ENCODE measurements at regions not wholly inside any gene's neighbourhood (a gene's known extent, or its start where the extent isn't known, plus 50 kb on each side); places are given as distances from the start of the nearest gene placed in this dataset.

DNA sequence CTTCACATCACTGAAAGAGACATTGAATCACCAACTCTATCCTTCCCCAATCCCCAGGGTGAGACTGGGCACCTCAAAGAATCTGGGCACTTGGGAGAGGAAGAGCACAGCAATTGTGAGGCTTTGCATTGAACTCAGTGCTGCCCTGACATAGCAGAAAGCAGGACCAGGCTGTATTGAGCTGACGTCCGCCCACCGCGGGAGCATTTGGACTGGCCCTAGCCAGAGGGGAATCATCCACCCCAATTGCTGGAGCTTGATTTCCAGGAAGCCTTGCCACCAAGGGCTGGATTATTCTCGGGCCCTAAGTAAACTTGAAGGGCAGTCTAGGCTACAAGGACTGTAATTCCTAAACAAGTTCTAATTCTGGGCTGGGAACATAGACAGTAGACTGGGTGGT, 416.3 kb upstream of the PHF14 start:
- TF ChIP-seq, protein P1, sequence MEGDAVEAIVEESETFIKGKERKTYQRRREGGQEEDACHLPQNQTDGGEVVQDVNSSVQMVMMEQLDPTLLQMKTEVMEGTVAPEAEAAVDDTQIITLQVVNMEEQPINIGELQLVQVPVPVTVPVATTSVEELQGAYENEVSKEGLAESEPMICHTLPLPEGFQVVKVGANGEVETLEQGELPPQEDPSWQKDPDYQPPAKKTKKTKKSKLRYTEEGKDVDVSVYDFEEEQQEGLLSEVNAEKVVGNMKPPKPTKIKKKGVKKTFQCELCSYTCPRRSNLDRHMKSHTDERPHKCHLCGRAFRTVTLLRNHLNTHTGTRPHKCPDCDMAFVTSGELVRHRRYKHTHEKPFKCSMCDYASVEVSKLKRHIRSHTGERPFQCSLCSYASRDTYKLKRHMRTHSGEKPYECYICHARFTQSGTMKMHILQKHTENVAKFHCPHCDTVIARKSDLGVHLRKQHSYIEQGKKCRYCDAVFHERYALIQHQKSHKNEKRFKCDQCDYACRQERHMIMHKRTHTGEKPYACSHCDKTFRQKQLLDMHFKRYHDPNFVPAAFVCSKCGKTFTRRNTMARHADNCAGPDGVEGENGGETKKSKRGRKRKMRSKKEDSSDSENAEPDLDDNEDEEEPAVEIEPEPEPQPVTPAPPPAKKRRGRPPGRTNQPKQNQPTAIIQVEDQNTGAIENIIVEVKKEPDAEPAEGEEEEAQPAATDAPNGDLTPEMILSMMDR (conservative IDR thresholded peaks at IDR 0.05), result no peak
- no peak for TF ChIP-seq EZH2 (IDR thresholded peaks at IDR 0.05; ENCODE audit: low read depth)
- Histone ChIP-seq H3K9me3 (ENCODE audit: insufficient read depth, low read depth) (no peaks in the 10 kb centered on the region), H3K9me2 (ENCODE audit: insufficient read depth) (no peaks in the 10 kb centered on the region), H3F3A (ENCODE audit: insufficient read depth, low read depth) (no peaks in the 10 kb centered on the region), H3K27me3 (ENCODE audit: insufficient read depth, low read depth) (0 out of 2 replicates have a peak, but pooled peaks cover 5% of the 10 kb centered on the region), H4K20me1 (ENCODE audit: insufficient read depth) (no peaks in the 10 kb centered on the region), H3K4me1 (replicated peaks; ENCODE audit: insufficient read depth) (no peaks in the 10 kb centered on the region), H3K79me2 (ENCODE audit: low read depth) (no peaks in the 10 kb centered on the region), H3K4me2 (no peak overlapping the region), H2AFZ (no peak overlapping the region), H3K36me3 (ENCODE audit: low read depth) (no peaks in the 10 kb centered on the region), H3K4me3 (no peak overlapping the region), H3K27ac (no peak overlapping the region)
- intact Hi-C loops (cut with micrococcal nuclease; ENCODE audit: unreplicated experiment), result no loop called here
- ChIA-PET CTCF (no interaction called here), POLR2A (ENCODE audit: unreplicated experiment) (no interaction called here)
- DNase-seq, result no peak
- BruUV-seq (replicated peaks), result no TSS peak

DNA sequence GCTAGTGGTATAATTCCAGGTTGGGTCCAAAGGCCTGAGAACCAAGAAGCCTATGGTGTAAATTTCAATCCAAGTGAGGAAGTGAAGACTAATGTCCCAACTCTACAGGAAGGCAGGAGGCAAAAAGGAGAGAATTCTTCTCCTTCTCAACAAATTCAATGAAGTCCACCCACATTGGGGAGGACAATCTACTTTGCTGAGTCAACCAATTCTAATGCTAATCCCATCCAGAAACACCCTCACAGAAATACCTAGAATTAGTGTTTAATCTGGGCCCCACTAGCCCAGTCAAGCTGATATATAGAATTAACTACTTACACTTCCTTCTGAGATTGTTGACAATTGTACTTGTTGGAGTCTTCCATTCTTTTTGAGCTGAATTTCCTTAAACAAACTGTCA, 413.2 kb upstream of the PHF14 start:
- no TSS peak for BruUV-seq (replicated peaks)

GRCh38 chr7:10568891-10569290, 404.8 kb upstream of the PHF14 start:
- Histone ChIP-seq H2AFZ (no peak overlapping the region), H3K9me3 (ENCODE audit: insufficient read depth, low read depth) (no peaks in the 10 kb centered on the region), H3K4me2 (no peak overlapping the region), H3K9me2 (ENCODE audit: insufficient read depth) (no peaks in the 10 kb centered on the region), H3K36me3 (ENCODE audit: low read depth) (no peaks in the 10 kb centered on the region), H3K4me3 (no peak overlapping the region), H3K4me1 (replicated peaks; ENCODE audit: insufficient read depth) (no peaks in the 10 kb centered on the region), H3F3A (ENCODE audit: insufficient read depth, low read depth) (no peaks in the 10 kb centered on the region), H3K27ac (no peak overlapping the region), H4K20me1 (ENCODE audit: insufficient read depth) (no peaks in the 10 kb centered on the region), H3K79me2 (ENCODE audit: low read depth) (no peaks in the 10 kb centered on the region), H3K27me3 (ENCODE audit: insufficient read depth, low read depth) (no peaks in the 10 kb centered on the region)
- CTCF ChIA-PET, result no interaction called here
- no peak for DNase-seq
- BruUV-seq (replicated peaks), result no TSS peak
- intact Hi-C loops (cut with micrococcal nuclease; ENCODE audit: unreplicated experiment), result no loop called here
- POLR2A ChIA-PET (ENCODE audit: unreplicated experiment), result no interaction called here
- TF ChIP-seq EZH2 (IDR thresholded peaks at IDR 0.05; ENCODE audit: low read depth), result no peak
- TF ChIP-seq, protein P1 (conservative IDR thresholded peaks at IDR 0.05), result no peak

More for the DNA sequence above, 413.2 kb upstream of the PHF14 start:
- Histone ChIP-seq H3K9me2 (ENCODE audit: insufficient read depth) (no peaks in the 10 kb centered on the region), H3K27me3 (ENCODE audit: insufficient read depth, low read depth) (0 out of 2 replicates have a peak, but pooled peaks cover 3% of the 10 kb centered on the region), H3K79me2 (ENCODE audit: low read depth) (no peaks in the 10 kb centered on the region), H3K27ac (no peak overlapping the region), H2AFZ (no peak overlapping the region), H3K9me3 (ENCODE audit: insufficient read depth, low read depth) (no peaks in the 10 kb centered on the region), H3K36me3 (ENCODE audit: low read depth) (no peaks in the 10 kb centered on the region), H3K4me1 (replicated peaks; ENCODE audit: insufficient read depth) (no peaks in the 10 kb centered on the region), H3K4me3 (no peak overlapping the region), H3K4me2 (no peak overlapping the region), H4K20me1 (ENCODE audit: insufficient read depth) (no peaks in the 10 kb centered on the region), H3F3A (ENCODE audit: insufficient read depth, low read depth) (no peaks in the 10 kb centered on the region)
- POLR2A ChIA-PET (ENCODE audit: unreplicated experiment), result no interaction called here
- intact Hi-C loops (cut with micrococcal nuclease; ENCODE audit: unreplicated experiment), result no loop called here
- CTCF ChIA-PET, result no interaction called here
- DNase-seq, result no peak
- TF ChIP-seq EZH2 (IDR thresholded peaks at IDR 0.05; ENCODE audit: low read depth), result no peak
- TF ChIP-seq, protein P1 (conservative IDR thresholded peaks at IDR 0.05), result no peak
